WTC11 (cell line): ENCODE measurements at regions not wholly inside any gene's neighbourhood (a gene's known extent, or its start where the extent isn't known, plus 50 kb on each side); places are given as distances from the start of the nearest gene placed in this dataset.

Source experiments
- ATAC-seq: fragments of 200-7000 bp; cut with Tn5 transposase; 2 replicates; pipeline ENCODE4 v1.10.0; 2021; ENCODE audit warnings: mild to moderate bottlenecking, moderate library complexity
- CTCF ChIA-PET: fragments of 300-600 bp; sonication (Branson Sonifier 250); formaldehyde crosslinking; loops from one replicate; lab custom pipeline; 2021; ENCODE audit warnings: antibody characterized with exemption; lab: Charles Lee
- POLR2A ChIA-PET: fragments of 350-600 bp; sonication (Branson Sonifier 250); formaldehyde crosslinking; loops from one replicate; lab custom pipeline; 2021; ENCODE audit warnings: antibody characterized with exemption; lab: Charles Lee
- DNase-seq: peaks from one replicate; pipeline ENCODE4 v3.0.0; 2021; ENCODE audit warnings: low spot score
- H3K27ac Mint-ChIP-seq: 2 replicates; pipeline ENCODE4 v1.8.0; 2021; ENCODE audit warnings: mixed read lengths
- H3K27me3 Mint-ChIP-seq: 2 replicates; pipeline ENCODE4 v1.8.0; 2021; ENCODE audit warnings: low read depth, mild to moderate bottlenecking, moderate library complexity, mixed read lengths
- H3K36me3 Mint-ChIP-seq: 2 replicates; pipeline ENCODE4 v1.8.0; 2021; ENCODE audit warnings: mixed read lengths
- H3K4me1 Mint-ChIP-seq: 2 replicates; pipeline ENCODE4 v1.8.0; 2022; ENCODE audit warnings: mixed read lengths
- H3K4me3 Mint-ChIP-seq: 2 replicates; pipeline ENCODE4 v1.8.0; 2021; ENCODE audit warnings: mild to moderate bottlenecking, moderate library complexity, mixed read lengths
- H3K9me3 Mint-ChIP-seq: 2 replicates; pipeline ENCODE4 v1.8.0; 2021; ENCODE audit warnings: mixed read lengths
- ARID4B ChIP-seq: sonication (generic); formaldehyde crosslinking; IDR thresholded peaks from 2 replicates; pipeline ENCODE4 v1.8.0; 2023; ENCODE audit warnings: missing genetic modification reagents, mild to moderate bottlenecking, borderline replicate concordance
- CREB1 ChIP-seq: sonication (generic); formaldehyde crosslinking; IDR thresholded peaks from 2 replicates; pipeline ENCODE4 v1.8.0; 2023; ENCODE audit warnings: mild to moderate bottlenecking, missing genetic modification reagents
- E2F4 ChIP-seq: sonication (generic); formaldehyde crosslinking; IDR thresholded peaks from 2 replicates; pipeline ENCODE4 v1.8.1; 2022; ENCODE audit warnings: low read depth, mild to moderate bottlenecking, moderate library complexity, missing genetic modification reagents, borderline replicate concordance
- FOXJ3 ChIP-seq: sonication (generic); formaldehyde crosslinking; IDR thresholded peaks from 2 replicates; pipeline ENCODE4 v1.9.0; 2021; ENCODE audit warnings: missing genetic modification reagents, mild to moderate bottlenecking, borderline replicate concordance
- FOXK1 ChIP-seq: sonication (generic); formaldehyde crosslinking; IDR thresholded peaks from 2 replicates; pipeline ENCODE4 v1.8.0; 2022; ENCODE audit warnings: mild to moderate bottlenecking, moderate library complexity, missing genetic modification reagents
- GABPB1 ChIP-seq: sonication (generic); formaldehyde crosslinking; IDR thresholded peaks from 2 replicates; pipeline ENCODE4 v1.8.1; 2023; ENCODE audit warnings: mild to moderate bottlenecking, missing genetic modification reagents
- HMGXB4 ChIP-seq: sonication (generic); formaldehyde crosslinking; IDR thresholded peaks from 2 replicates; pipeline ENCODE4 v1.8.1; 2023; ENCODE audit warnings: mild to moderate bottlenecking, moderate library complexity, missing genetic modification reagents
- MXD4 ChIP-seq: fragments of 250-450 bp; sonication (Bioruptor Pico); IDR thresholded peaks from 2 replicates; pipeline ENCODE4 v1.8.0; 2021; ENCODE audit warnings: mild to moderate bottlenecking, moderate library complexity, borderline replicate concordance
- PRRX2 ChIP-seq: fragments of 250-450 bp; sonication (Bioruptor Pico); IDR thresholded peaks from 2 replicates; pipeline ENCODE4 v1.8.0; 2021; ENCODE audit warnings: mild to moderate bottlenecking
- SMAD3 ChIP-seq: sonication (generic); formaldehyde crosslinking; IDR thresholded peaks from 2 replicates; pipeline ENCODE4 v1.8.0; 2022; ENCODE audit warnings: missing genetic modification reagents, mild to moderate bottlenecking, borderline replicate concordance
- SOX15 ChIP-seq: fragments of 250-450 bp; sonication (Bioruptor Pico); IDR thresholded peaks from 2 replicates; pipeline ENCODE4 v1.9.0; 2021; ENCODE audit warnings: mild to moderate bottlenecking
- TCF7 ChIP-seq: sonication (generic); formaldehyde crosslinking; IDR thresholded peaks from 2 replicates; pipeline ENCODE4 v1.8.0; 2022; ENCODE audit warnings: mild to moderate bottlenecking, low read depth, missing genetic modification reagents, moderate library complexity
- TP53 ChIP-seq: sonication (generic); formaldehyde crosslinking; IDR thresholded peaks from 2 replicates; pipeline ENCODE4 v1.8.1; 2023; ENCODE audit warnings: mild to moderate bottlenecking, missing genetic modification reagents
- USF1 ChIP-seq: sonication (generic); formaldehyde crosslinking; IDR thresholded peaks from 2 replicates; pipeline ENCODE4 v1.8.0; 2022; ENCODE audit warnings: mild to moderate bottlenecking, missing genetic modification reagents
- ZMAT4 ChIP-seq: fragments of 250-450 bp; sonication (Bioruptor Pico); IDR thresholded peaks from 2 replicates; pipeline ENCODE4 v1.9.0; 2021; ENCODE audit warnings: mild to moderate bottlenecking
- ZNF121 ChIP-seq: sonication (generic); formaldehyde crosslinking; IDR thresholded peaks from 2 replicates; pipeline ENCODE4 v1.8.0; 2023; ENCODE audit warnings: missing genetic modification reagents
- ZNF138 ChIP-seq: sonication (generic); formaldehyde crosslinking; conservative IDR thresholded peaks from 2 replicates; pipeline ENCODE4 v1.8.1; 2022; ENCODE audit warnings: mild to moderate bottlenecking, moderate library complexity, missing genetic modification reagents
- ZNF232 ChIP-seq: sonication (generic); formaldehyde crosslinking; IDR thresholded peaks from 2 replicates; pipeline ENCODE4 v1.8.0; 2022; ENCODE audit warnings: mild to moderate bottlenecking, missing genetic modification reagents
- ZNF416 ChIP-seq: fragments of 250-450 bp; sonication (Bioruptor Pico); IDR thresholded peaks from 2 replicates; pipeline ENCODE4 v1.9.0; 2021; ENCODE audit warnings: mild to moderate bottlenecking, inconsistent platforms
- TF ChIP-seq, protein P1 (sequence below): fragments of 250-450 bp; sonication (Bioruptor Pico); IDR thresholded peaks from 2 replicates; pipeline ENCODE4 v1.9.0; 2021; ENCODE audit warnings: moderate library complexity, mild to moderate bottlenecking, inconsistent platforms, borderline replicate concordance
- TF ChIP-seq, protein P2 (sequence below): fragments of 250-450 bp; sonication (Bioruptor Pico); IDR thresholded peaks from 2 replicates; pipeline ENCODE4 v1.9.0; 2021; ENCODE audit warnings: mild to moderate bottlenecking

DNA sequence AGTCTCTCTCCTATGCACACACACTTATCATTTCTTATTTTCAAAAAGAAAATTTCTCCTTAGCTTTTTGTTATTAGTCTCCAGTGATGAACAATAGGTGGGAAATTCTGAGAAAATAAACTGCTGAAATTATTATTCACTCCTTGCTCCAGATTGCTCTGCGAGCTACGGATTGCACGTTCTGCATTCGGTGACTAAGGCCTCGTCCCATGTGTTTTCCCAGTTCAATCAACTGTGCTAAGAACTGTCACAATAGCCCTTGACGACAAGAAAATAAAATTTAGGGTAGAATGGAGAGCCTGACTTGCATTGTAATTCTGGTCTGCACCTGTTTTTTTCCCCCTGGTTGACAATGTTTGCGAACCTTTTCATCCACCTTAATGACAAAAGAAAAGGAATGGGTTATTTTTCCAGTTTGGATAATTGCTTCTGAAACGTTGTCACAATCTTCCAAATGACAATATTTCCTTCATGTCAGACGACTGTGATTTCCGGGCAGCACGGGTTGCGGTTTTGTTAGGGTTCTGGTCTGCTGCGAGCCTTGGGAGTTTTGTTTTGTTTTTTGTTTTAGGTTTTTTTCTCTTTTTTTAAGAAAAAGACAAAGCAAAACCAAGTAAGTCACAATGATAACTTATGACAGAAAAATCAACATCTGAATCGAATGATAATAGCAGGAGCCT is 124.5 kb upstream of the NOCT start:
- DNase-seq (no peak), ATAC-seq (no peak)
- H3K36me3 Mint-ChIP-seq: peaks cover 21% of the 10 kb centered on the region
- peak overlapping the region; percentile 34 for H3K27ac Mint-ChIP-seq
- no peak for TF ChIP-seq SMAD3 (CRISPR knock-in tag)
- TF ChIP-seq HMGXB4 (CRISPR knock-in tag): no peak
- TF ChIP-seq CREB1 (CRISPR knock-in tag): no peak
- no peak for TF ChIP-seq USF1 (CRISPR knock-in tag)
- no peak for TF ChIP-seq PRRX2 (CRISPR knock-in tag)
- no peak for TF ChIP-seq ZNF232 (CRISPR knock-in tag)
- TF ChIP-seq ZNF138 (CRISPR knock-in tag): no peak
- no peak for TF ChIP-seq FOXK1
- TF ChIP-seq, protein P1, sequence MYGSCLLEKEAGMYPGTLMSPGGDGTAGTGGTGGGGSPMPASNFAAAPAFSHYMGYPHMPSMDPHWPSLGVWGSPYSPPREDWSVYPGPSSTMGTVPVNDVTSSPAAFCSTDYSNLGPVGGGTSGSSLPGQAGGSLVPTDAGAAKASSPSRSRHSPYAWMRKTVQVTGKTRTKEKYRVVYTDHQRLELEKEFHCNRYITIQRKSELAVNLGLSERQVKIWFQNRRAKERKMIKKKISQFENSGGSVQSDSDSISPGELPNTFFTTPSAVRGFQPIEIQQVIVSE (CRISPR knock-in tag): no peak
- no peak for TF ChIP-seq SOX15 (CRISPR knock-in tag)
- no peak for TF ChIP-seq ZNF121 (CRISPR knock-in tag)
- no peak for TF ChIP-seq ARID4B (CRISPR knock-in tag)
- ChIA-PET CTCF (interaction anchor here (1.0 kb wide), 1 partner anchor 20 kb away, joined by 4 read pairs; no protein-coding TSS in a partner anchor), POLR2A (no interaction called here)
- peaks cover 19% of the 10 kb centered on the region for H3K9me3 Mint-ChIP-seq
- peaks cover 37% of the 10 kb centered on the region for H3K4me1 Mint-ChIP-seq
- no peak overlapping the region for H3K4me3 Mint-ChIP-seq
- peaks cover 2% of the 10 kb centered on the region for H3K27me3 Mint-ChIP-seq

GRCh38 chr4:138889216-138889615 is 126.4 kb upstream of the NOCT start:
- Mint-ChIP-seq H3K4me1 (peaks cover 37% of the 10 kb centered on the region), H3K27ac (no peak overlapping the region; the same call in 1 of the 2 replicates), H3K4me3 (no peak overlapping the region), H3K36me3 (peaks cover 25% of the 10 kb centered on the region), H3K27me3 (peaks cover 2% of the 10 kb centered on the region), H3K9me3 (peaks cover 21% of the 10 kb centered on the region)
- ChIA-PET CTCF (interaction anchor here (1.4 kb wide), 1 partner anchor 49 kb away, joined by 4 read pairs; no protein-coding TSS in a partner anchor), POLR2A (no interaction called here)
- ATAC-seq (no peak), DNase-seq (no peak)
- TF ChIP-seq ZMAT4 (CRISPR knock-in tag) (no peak), USF1 (CRISPR knock-in tag) (no peak), TP53 (CRISPR knock-in tag) (no peak), E2F4 (CRISPR knock-in tag) (no peak), FOXJ3 (CRISPR knock-in tag) (no peak), ZNF416 (CRISPR knock-in tag) (no peak), GABPB1 (no peak), TCF7 (CRISPR knock-in tag) (no peak), MXD4 (no peak), SOX15 (CRISPR knock-in tag) (no peak)
- TF ChIP-seq, protein P2, sequence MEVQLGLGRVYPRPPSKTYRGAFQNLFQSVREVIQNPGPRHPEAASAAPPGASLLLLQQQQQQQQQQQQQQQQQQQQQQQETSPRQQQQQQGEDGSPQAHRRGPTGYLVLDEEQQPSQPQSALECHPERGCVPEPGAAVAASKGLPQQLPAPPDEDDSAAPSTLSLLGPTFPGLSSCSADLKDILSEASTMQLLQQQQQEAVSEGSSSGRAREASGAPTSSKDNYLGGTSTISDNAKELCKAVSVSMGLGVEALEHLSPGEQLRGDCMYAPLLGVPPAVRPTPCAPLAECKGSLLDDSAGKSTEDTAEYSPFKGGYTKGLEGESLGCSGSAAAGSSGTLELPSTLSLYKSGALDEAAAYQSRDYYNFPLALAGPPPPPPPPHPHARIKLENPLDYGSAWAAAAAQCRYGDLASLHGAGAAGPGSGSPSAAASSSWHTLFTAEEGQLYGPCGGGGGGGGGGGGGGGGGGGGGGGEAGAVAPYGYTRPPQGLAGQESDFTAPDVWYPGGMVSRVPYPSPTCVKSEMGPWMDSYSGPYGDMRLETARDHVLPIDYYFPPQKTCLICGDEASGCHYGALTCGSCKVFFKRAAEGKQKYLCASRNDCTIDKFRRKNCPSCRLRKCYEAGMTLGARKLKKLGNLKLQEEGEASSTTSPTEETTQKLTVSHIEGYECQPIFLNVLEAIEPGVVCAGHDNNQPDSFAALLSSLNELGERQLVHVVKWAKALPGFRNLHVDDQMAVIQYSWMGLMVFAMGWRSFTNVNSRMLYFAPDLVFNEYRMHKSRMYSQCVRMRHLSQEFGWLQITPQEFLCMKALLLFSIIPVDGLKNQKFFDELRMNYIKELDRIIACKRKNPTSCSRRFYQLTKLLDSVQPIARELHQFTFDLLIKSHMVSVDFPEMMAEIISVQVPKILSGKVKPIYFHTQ (CRISPR knock-in tag): no peak
